ENCODE measurements at regions not wholly inside any gene's neighbourhood (a gene's known extent, or its start where the extent isn't known, plus 50 kb on each side); places are given as distances from the start of the nearest gene placed in this dataset.

DNA sequence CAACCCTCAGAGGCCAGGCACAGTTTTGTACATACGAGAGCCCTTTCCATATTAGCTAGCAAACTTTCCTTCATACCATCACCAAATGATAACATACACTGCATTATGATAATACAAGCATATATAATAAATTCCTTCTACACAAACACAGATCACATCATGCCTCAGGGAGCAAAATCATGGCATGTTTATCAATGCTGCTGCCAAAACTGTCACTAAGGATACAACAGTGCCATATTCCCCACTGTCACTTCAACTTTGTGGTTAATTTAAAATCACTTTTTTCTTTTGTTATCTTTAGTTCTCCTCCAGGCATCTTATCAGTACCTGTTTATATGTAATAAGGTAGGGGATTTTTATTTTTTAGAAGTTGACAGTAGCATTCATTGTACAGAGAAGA, 196.3 kb downstream of the EPM2A start:
- DNase-seq (ENCODE audit: low read depth, low spot score) (no peak), ATAC-seq (no peak)
- ChIA-PET POLR2A (no interaction called here), CTCF (no interaction called here)
- Histone ChIP-seq H3K27me3 (ENCODE audit: control insufficient read depth, insufficient read depth, low read length) (no peaks in the 10 kb centered on the region), H3K27ac (ENCODE audit: low read length) (no peak overlapping the region), H3K4me1 (ENCODE audit: control insufficient read depth, insufficient read depth, low read length) (no peaks in the 10 kb centered on the region), H3K9me3 (ENCODE audit: control insufficient read depth, insufficient read depth, low read depth, low read length) (no peaks in the 10 kb centered on the region), H3K4me3 (ENCODE audit: low read depth in 2 of 2, low read length in 2 of 2) (no peak overlapping the region), H3K36me3 (ENCODE audit: control insufficient read depth, insufficient read depth, low read length) (no peaks in the 10 kb centered on the region; the same call in 1 of the 2 replicates)
- in situ Hi-C loops (cut with HindIII; ENCODE audit: low pct_unique_long_range_greater_than_20kb, low sequenced_read_pairs), result no loop called here
- no TSS peak for BruUV-seq (replicated peaks)
- TF ChIP-seq, protein P1, sequence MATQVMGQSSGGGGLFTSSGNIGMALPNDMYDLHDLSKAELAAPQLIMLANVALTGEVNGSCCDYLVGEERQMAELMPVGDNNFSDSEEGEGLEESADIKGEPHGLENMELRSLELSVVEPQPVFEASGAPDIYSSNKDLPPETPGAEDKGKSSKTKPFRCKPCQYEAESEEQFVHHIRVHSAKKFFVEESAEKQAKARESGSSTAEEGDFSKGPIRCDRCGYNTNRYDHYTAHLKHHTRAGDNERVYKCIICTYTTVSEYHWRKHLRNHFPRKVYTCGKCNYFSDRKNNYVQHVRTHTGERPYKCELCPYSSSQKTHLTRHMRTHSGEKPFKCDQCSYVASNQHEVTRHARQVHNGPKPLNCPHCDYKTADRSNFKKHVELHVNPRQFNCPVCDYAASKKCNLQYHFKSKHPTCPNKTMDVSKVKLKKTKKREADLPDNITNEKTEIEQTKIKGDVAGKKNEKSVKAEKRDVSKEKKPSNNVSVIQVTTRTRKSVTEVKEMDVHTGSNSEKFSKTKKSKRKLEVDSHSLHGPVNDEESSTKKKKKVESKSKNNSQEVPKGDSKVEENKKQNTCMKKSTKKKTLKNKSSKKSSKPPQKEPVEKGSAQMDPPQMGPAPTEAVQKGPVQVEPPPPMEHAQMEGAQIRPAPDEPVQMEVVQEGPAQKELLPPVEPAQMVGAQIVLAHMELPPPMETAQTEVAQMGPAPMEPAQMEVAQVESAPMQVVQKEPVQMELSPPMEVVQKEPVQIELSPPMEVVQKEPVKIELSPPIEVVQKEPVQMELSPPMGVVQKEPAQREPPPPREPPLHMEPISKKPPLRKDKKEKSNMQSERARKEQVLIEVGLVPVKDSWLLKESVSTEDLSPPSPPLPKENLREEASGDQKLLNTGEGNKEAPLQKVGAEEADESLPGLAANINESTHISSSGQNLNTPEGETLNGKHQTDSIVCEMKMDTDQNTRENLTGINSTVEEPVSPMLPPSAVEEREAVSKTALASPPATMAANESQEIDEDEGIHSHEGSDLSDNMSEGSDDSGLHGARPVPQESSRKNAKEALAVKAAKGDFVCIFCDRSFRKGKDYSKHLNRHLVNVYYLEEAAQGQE (IDR thresholded peaks at IDR 0.05; ENCODE audit: insufficient read depth in 1 of 2, low read depth in 2 of 2, low read length in 1 of 2), result no peak
- TF ChIP-seq SIN3A (IDR thresholded peaks at IDR 0.05; ENCODE audit: borderline replicate concordance, insufficient read depth, low read depth, low read length), result no peak
- TF ChIP-seq POLR2AphosphoS5 (IDR thresholded peaks at IDR 0.05; ENCODE audit: low read depth, low read length), result no peak
- TF ChIP-seq TCF7L2 (IDR thresholded peaks at IDR 0.05; ENCODE audit: low read depth, low read length), result no peak
- TF ChIP-seq, protein P2, sequence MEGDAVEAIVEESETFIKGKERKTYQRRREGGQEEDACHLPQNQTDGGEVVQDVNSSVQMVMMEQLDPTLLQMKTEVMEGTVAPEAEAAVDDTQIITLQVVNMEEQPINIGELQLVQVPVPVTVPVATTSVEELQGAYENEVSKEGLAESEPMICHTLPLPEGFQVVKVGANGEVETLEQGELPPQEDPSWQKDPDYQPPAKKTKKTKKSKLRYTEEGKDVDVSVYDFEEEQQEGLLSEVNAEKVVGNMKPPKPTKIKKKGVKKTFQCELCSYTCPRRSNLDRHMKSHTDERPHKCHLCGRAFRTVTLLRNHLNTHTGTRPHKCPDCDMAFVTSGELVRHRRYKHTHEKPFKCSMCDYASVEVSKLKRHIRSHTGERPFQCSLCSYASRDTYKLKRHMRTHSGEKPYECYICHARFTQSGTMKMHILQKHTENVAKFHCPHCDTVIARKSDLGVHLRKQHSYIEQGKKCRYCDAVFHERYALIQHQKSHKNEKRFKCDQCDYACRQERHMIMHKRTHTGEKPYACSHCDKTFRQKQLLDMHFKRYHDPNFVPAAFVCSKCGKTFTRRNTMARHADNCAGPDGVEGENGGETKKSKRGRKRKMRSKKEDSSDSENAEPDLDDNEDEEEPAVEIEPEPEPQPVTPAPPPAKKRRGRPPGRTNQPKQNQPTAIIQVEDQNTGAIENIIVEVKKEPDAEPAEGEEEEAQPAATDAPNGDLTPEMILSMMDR (IDR thresholded peaks at IDR 0.05), result no peak
- intact Hi-C loops (cut with micrococcal nuclease; ENCODE audit: unreplicated experiment), result no loop called here

DNA sequence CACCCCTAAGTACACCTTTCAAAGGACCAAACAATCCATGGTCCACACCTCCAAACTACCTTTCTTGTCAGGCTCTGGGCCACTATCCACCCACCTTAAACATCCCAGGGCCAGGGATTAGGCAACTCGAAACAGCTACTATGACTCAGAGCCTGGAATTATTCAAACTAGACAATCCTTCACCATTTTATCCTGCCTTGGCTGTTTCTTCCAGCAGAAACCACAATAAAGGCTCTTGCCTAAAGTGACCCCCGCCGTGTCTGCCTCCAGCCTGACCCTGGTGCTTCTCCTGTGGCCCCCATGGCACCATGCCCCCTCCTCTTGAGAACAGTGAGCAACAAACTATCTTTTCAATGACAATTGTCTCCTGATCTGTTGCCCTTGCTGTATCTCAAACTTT, 195.5 kb downstream of the EPM2A start:
- H3K36me3 ChIP-seq (ENCODE audit: control insufficient read depth, insufficient read depth, low read length), result no peaks in the 10 kb centered on the region; the same call in 1 of the 2 replicates
- no peaks in the 10 kb centered on the region for H3K4me1 ChIP-seq (ENCODE audit: control insufficient read depth, insufficient read depth, low read length)
- no peak overlapping the region for H3K27ac ChIP-seq (ENCODE audit: low read length)
- DNase-seq (ENCODE audit: low read depth, low spot score) (no peak), ATAC-seq (no peak)
- BruUV-seq (replicated peaks), result no TSS peak
- intact Hi-C loops (cut with micrococcal nuclease; ENCODE audit: unreplicated experiment), result no loop called here
- no peaks in the 10 kb centered on the region for H3K9me3 ChIP-seq (ENCODE audit: control insufficient read depth, insufficient read depth, low read depth, low read length)
- POLR2A ChIA-PET, result no interaction called here
- CTCF ChIA-PET, result no interaction called here
- TF ChIP-seq TCF7L2 (IDR thresholded peaks at IDR 0.05; ENCODE audit: low read depth, low read length) (no peak), SIN3A (IDR thresholded peaks at IDR 0.05; ENCODE audit: borderline replicate concordance, insufficient read depth, low read depth, low read length) (no peak), POLR2AphosphoS5 (IDR thresholded peaks at IDR 0.05; ENCODE audit: low read depth, low read length) (no peak)
- TF ChIP-seq, protein P1 (IDR thresholded peaks at IDR 0.05; ENCODE audit: insufficient read depth in 1 of 2, low read depth in 2 of 2, low read length in 1 of 2), result no peak
- TF ChIP-seq, protein P2 (IDR thresholded peaks at IDR 0.05), result no peak
- no peaks in the 10 kb centered on the region for H3K27me3 ChIP-seq (ENCODE audit: control insufficient read depth, insufficient read depth, low read length)
- H3K4me3 ChIP-seq (ENCODE audit: low read depth in 2 of 2, low read length in 2 of 2), result no peak overlapping the region
- in situ Hi-C loops (cut with HindIII; ENCODE audit: low pct_unique_long_range_greater_than_20kb, low sequenced_read_pairs), result no loop called here
